Spleen (tissue), 11 donors: ENCODE measurements at regions not wholly inside any gene's neighbourhood (a gene's known extent, or its start where the extent isn't known, plus 50 kb on each side); places are given as distances from the start of the nearest gene placed in this dataset.

ENCODE experiments used
- DNase-seq: peaks from one replicate; pipeline ENCODE4 v3.0.0-alpha.2; 2020
- H3K27ac ChIP-seq, 8 donors: fragments of 200-600 bp; sonication (generic) in 7 of 8; 1 replicate in 4 of 8; 2 replicates in 4 of 8; pipeline versions ENCODE4 v1.5.0 to v1.8.0; 2016 to 2021; ENCODE audit warnings: inconsistent platforms in 4 of 8, mild to moderate bottlenecking in 4 of 8, moderate library complexity in 1 of 8
- H3K27me3 ChIP-seq, 7 donors: fragments of 200-600 bp; sonication (generic) in 6 of 7; replicated peaks in 1 of 7; 1 replicate in 4 of 7; 2 replicates in 3 of 7; pipeline versions ENCODE4 v1.5.0 to v1.8.0; 2016 to 2021; ENCODE audit warnings: inconsistent platforms in 3 of 7, mild to moderate bottlenecking in 1 of 7
- H3K36me3 ChIP-seq, 6 donors: fragments of 200-600 bp; sonication (generic) in 5 of 6; 1 replicate in 4 of 6; 2 replicates in 2 of 6; pipeline versions ENCODE4 v1.5.0 to v1.8.0; 2016 to 2021; ENCODE audit warnings: inconsistent platforms in 2 of 6
- H3K4me1 ChIP-seq, 6 donors: fragments of 200-600 bp; sonication (generic) in 5 of 6; 1 replicate in 3 of 6; 2 replicates in 3 of 6; pipeline versions ENCODE4 v1.5.0 to v1.8.0; 2016 to 2021; ENCODE audit warnings: inconsistent platforms in 3 of 6
- H3K4me3 ChIP-seq, 8 donors: fragments of 200-600 bp; sonication (generic) in 7 of 8; 1 replicate in 4 of 8; 2 replicates in 4 of 8; pipeline versions ENCODE4 v1.5.0 to v1.8.0; 2016 to 2021; ENCODE audit warnings: inconsistent platforms in 4 of 8, mild to moderate bottlenecking in 4 of 8, moderate library complexity in 2 of 8
- H3K9me3 ChIP-seq, 8 donors: fragments of 200-600 bp; sonication (generic) in 7 of 8; 1 replicate in 4 of 8; 2 replicates in 4 of 8; pipeline versions ENCODE4 v1.5.0 to v1.8.0; 2016 to 2021; ENCODE audit warnings: inconsistent platforms in 4 of 8
- POLR2A ChIP-seq, 3 donors: fragments of 450-650 bp; IDR thresholded peaks; one replicate each; pipeline ENCODE4 v1.5.1; 2017; ENCODE audit warnings: antibody characterized with exemption in 3 of 3, mild to moderate bottlenecking in 1 of 3
- POLR2AphosphoS5 ChIP-seq, 3 donors: sonication (generic); formaldehyde crosslinking; IDR thresholded peaks; one replicate each; pipeline ENCODE4 v1.5.1; 2017; ENCODE audit warnings: antibody characterized with exemption in 3 of 3
- WGBS, 5 donors: extraction: QIAGEN DNeasy Blood & Tissue Kit in 3 of 5; methylation state at CpG; one replicate each; pipeline versions ENCODE4 v1.1.5 to v1.1.7; 2013 to 2018; 5-methylcytosine and 5-hydroxymethylcytosine counted together
- intact Hi-C: fragments of 100-400 bp; cut with DNase I; formaldehyde crosslinking; loops from one replicate; pipeline ENCODE4 v1.15.0; 2023; ENCODE audit warnings: low total_unique reads
- TF ChIP-seq, protein P1 (sequence below), 11 experiments: fragments of 200-600 bp in 7 of 11; fragments of 450-650 bp in 4 of 11; sonication (generic) in 4 of 11; IDR thresholded peaks in 8 of 11; conservative IDR thresholded peaks in 3 of 11; 1 replicate in 7 of 11; 2 replicates in 4 of 11; pipeline versions ENCODE4 v1.4.0 to v1.8.0; 2016 to 2021; ENCODE audit warnings: antibody characterized with exemption in 11 of 11, inconsistent platforms in 4 of 11, mild to moderate bottlenecking in 1 of 11
- donor health status: healthy with polysubstance abuse.
- donor health status: DM: no; HTN: no; CAD: no; lungs with moderate emphysema.
- donor health status: DM: no; HTN: no; CAD: no.
- donor health status: Bipolar disorder and iron deficiency.
- donor health status: healthy.
- donor health status: DM: no; HTN: no; CAD: no.
- donor health status: DM: yes; HTN: yes; CAD: no.

DNA sequence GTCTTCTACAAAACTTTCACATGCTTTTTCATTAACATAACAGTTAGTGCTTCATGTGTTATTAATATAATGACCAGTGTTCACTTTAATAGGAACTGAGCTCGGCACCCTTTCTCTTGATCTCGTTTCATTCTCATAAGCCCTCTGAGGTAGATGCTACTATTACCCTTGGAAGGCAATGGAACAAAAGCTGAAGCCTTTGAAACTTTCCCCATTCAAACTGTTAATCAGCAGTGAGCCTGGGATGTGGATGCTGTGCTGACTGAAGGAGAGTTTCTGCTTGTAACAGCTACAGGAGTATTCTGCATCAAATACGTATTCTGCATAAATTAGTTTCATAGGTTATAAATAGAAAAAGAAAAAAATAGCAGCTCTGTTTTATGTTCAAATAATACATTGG lies 904.0 kb upstream of the CDH2 start:
- no peak for TF ChIP-seq POLR2A (IDR thresholded peaks at IDR 0.05)
- TF ChIP-seq, protein P1, sequence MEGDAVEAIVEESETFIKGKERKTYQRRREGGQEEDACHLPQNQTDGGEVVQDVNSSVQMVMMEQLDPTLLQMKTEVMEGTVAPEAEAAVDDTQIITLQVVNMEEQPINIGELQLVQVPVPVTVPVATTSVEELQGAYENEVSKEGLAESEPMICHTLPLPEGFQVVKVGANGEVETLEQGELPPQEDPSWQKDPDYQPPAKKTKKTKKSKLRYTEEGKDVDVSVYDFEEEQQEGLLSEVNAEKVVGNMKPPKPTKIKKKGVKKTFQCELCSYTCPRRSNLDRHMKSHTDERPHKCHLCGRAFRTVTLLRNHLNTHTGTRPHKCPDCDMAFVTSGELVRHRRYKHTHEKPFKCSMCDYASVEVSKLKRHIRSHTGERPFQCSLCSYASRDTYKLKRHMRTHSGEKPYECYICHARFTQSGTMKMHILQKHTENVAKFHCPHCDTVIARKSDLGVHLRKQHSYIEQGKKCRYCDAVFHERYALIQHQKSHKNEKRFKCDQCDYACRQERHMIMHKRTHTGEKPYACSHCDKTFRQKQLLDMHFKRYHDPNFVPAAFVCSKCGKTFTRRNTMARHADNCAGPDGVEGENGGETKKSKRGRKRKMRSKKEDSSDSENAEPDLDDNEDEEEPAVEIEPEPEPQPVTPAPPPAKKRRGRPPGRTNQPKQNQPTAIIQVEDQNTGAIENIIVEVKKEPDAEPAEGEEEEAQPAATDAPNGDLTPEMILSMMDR (IDR thresholded peaks at IDR 0.05 in 8 of 11, conservative IDR thresholded peaks at IDR 0.05 in 3 of 11), result no peak
- TF ChIP-seq POLR2AphosphoS5 (IDR thresholded peaks at IDR 0.05), result no peak
- Histone ChIP-seq H3K27ac (no peak overlapping the region), H3K36me3 (no peaks in the 10 kb centered on the region), H3K27me3 (no peaks in the 10 kb centered on the region), H3K4me1 (no peaks in the 10 kb centered on the region), H3K9me3 (no peaks in the 10 kb centered on the region), H3K4me3 (no peak overlapping the region)
- intact Hi-C loops, result no loop called here
- WGBS, 5 donors, result 81 to 91% (median 82%) methylated on average over 3 of the region's 3 CpGs
- no peak for DNase-seq

DNA sequence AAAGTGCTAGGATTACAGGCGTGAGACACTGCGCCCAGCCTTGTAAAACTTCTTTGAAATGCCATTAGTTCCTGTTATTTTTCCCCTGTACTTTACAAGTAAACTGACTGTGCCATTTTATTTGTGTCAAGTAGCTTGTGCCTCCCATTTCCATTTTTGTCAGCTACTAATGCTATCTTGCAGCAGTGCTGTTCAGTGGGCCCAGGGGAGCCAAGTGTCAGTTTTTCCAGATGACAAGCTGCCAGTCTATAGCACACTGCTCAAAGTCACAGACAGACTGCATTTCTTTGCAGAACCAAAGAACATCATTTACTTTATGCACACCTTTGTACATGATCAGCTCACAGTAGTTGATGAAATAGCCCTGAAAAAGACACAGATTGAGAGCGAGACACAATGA lies 901.3 kb upstream of the CDH2 start:
- 83 to 90% (median 87%) methylated on average over 3 of the region's 3 CpGs for WGBS, 5 donors
- Histone ChIP-seq H3K27me3 (no peaks in the 10 kb centered on the region), H3K9me3 (no peaks in the 10 kb centered on the region), H3K4me1 (no peaks in the 10 kb centered on the region), H3K4me3 (no peak overlapping the region), H3K36me3 (no peaks in the 10 kb centered on the region), H3K27ac (no peak overlapping the region)
- TF ChIP-seq, protein P1 (IDR thresholded peaks at IDR 0.05 in 8 of 11, conservative IDR thresholded peaks at IDR 0.05 in 3 of 11), result no peak
- TF ChIP-seq POLR2AphosphoS5 (IDR thresholded peaks at IDR 0.05), result no peak
- no peak for TF ChIP-seq POLR2A (IDR thresholded peaks at IDR 0.05)
- no peak for DNase-seq
- intact Hi-C loops, result no loop called here

DNA sequence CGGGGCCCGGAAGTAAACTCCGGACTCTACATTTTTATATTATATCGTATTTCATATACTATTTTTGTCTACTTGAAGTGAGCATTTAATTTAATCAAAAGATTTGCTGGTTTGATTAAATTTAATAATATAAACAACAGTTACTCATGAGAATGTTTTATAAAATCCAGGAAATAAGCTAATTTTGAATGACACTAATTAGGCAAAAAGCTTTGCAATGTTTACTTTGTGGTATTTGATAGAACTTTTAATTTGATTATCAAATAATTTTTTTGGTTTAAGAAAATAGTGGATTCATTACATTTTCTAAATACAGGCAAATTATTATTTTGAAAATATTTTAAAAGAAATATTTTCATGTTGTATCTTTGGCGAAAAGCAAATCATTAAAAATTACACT lies 900.4 kb upstream of the CDH2 start:
- no peak overlapping the region for H3K4me3 ChIP-seq
- peak overlapping the region in 1 of 8 donors; percentile 53 for H3K27ac ChIP-seq
- H3K27me3 ChIP-seq, result no peaks in the 10 kb centered on the region
- no peaks in the 10 kb centered on the region for H3K36me3 ChIP-seq
- intact Hi-C loops, result no loop called here
- no peak for DNase-seq
- H3K9me3 ChIP-seq, result no peaks in the 10 kb centered on the region
- WGBS, 5 donors, result 93 to 97% (median 94%) methylated on average over 5 of the region's 5 CpGs
- no peaks in the 10 kb centered on the region for H3K4me1 ChIP-seq
- TF ChIP-seq, protein P1 (IDR thresholded peaks at IDR 0.05 in 8 of 11, conservative IDR thresholded peaks at IDR 0.05 in 3 of 11), result no peak
- TF ChIP-seq POLR2AphosphoS5 (IDR thresholded peaks at IDR 0.05) (no peak), POLR2A (IDR thresholded peaks at IDR 0.05) (no peak)

DNA sequence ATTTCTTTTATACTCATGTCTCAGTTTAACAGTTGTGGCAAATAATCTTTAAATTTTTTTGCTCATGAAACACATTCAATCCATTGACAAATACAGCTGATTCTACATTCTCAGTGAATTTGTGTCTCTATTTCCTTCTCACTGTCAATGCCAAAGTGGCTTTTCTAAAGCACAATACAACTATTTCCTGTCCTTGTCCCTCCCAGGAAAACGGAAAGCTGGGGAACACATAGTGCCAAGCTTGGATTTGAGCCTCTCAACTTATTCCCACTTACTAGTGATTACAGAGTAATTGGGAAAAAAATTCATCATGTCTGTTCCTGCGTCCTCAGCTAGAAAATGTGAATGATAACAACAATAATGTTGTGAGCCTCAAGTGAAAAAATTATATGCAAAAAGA lies 899.7 kb upstream of the CDH2 start:
- Histone ChIP-seq H3K27me3 (no peaks in the 10 kb centered on the region), H3K9me3 (no peaks in the 10 kb centered on the region), H3K4me3 (no peak overlapping the region), H3K27ac (peak overlapping the region in 5 of 8 donors; percentile 7 to 53 (median 33)), H3K4me1 (no peaks in the 10 kb centered on the region), H3K36me3 (no peaks in the 10 kb centered on the region)
- no peak for DNase-seq
- WGBS, 5 donors, result 59 to 75% (median 64%) methylated on average over 2 of the region's 2 CpGs
- no peak for TF ChIP-seq POLR2A (IDR thresholded peaks at IDR 0.05)
- TF ChIP-seq, protein P1 (IDR thresholded peaks at IDR 0.05 in 8 of 11, conservative IDR thresholded peaks at IDR 0.05 in 3 of 11), result no peak
- no peak for TF ChIP-seq POLR2AphosphoS5 (IDR thresholded peaks at IDR 0.05)
- intact Hi-C loops, result no loop called here
